ENCODE measurements at regions not wholly inside any gene's neighbourhood (a gene's known extent, or its start where the extent isn't known, plus 50 kb on each side); places are given as distances from the start of the nearest gene placed in this dataset.

GRCh38 chr6:55003719-55004430 is 157.3 kb downstream of the FAM83B start:
- no peak for TF ChIP-seq CTCF (IDR thresholded peaks at IDR 0.05)
- TF ChIP-seq POLR2AphosphoS5 (IDR thresholded peaks at IDR 0.05) = no peak

Data from upper lobe of left lung (tissue), 4 donors.